ENCODE measurements at regions not wholly inside any gene's neighbourhood (a gene's known extent, or its start where the extent isn't known, plus 50 kb on each side); places are given as distances from the start of the nearest gene placed in this dataset.

- Histone ChIP-seq H2BK120ac (ENCODE audit: low read depth, low read length) (no peak overlapping the region), H3K79me1 (ENCODE audit: low read depth in 1 of 2, low read length in 2 of 2) (no peaks in the 10 kb centered on the region), H2BK5ac (ENCODE audit: low read depth, low read length, poor library complexity, severe bottlenecking) (no peak overlapping the region), H3K9me3 (ENCODE audit: control insufficient read depth, insufficient read depth, low read length) (no peaks in the 10 kb centered on the region), H3K9me1 (ENCODE audit: insufficient read depth, low read length) (peaks cover 4% of the 10 kb centered on the region; the same call in 1 of the 2 replicates), H2AK9ac (replicated peaks; ENCODE audit: low read depth, low read length, poor library complexity) (no peak overlapping the region), H4K91ac (ENCODE audit: insufficient read depth, low read depth, low read length) (no peak overlapping the region), H3K4me1 (ENCODE audit: control insufficient read depth, insufficient read depth, low read length) (no peaks in the 10 kb centered on the region), H3K4ac (ENCODE audit: low read depth, low read length) (no peak overlapping the region), H3K27me3 (ENCODE audit: control insufficient read depth, insufficient read depth, low read length) (no peaks in the 10 kb centered on the region; the same call in 1 of the 2 replicates), H3K23ac (ENCODE audit: low read depth, low read length) (no peak overlapping the region), H3K18ac (ENCODE audit: low read depth, low read length) (no peak overlapping the region), H3K27ac (ENCODE audit: insufficient read depth, low read length) (no peak overlapping the region), H2BK20ac (ENCODE audit: low read depth, low read length) (no peak overlapping the region), H3K14ac (replicated peaks; ENCODE audit: low read depth, low read length) (no peak overlapping the region), H4K5ac (ENCODE audit: low read depth, low read length) (no peak overlapping the region), H3K36me3 (ENCODE audit: control insufficient read depth, insufficient read depth, low read length) (no peaks in the 10 kb centered on the region), H3K9ac (ENCODE audit: low read depth, low read length) (no peak overlapping the region), H2BK15ac (ENCODE audit: low read depth, low read length) (no peak overlapping the region), H3K56ac (ENCODE audit: extremely low read depth, insufficient read depth, low read length) (no peak overlapping the region), H4K8ac (ENCODE audit: low read depth in 2 of 2, low read length in 2 of 2) (no peak overlapping the region), H4K20me1 (ENCODE audit: insufficient read depth, low read length) (no peaks in the 10 kb centered on the region), H3K4me2 (ENCODE audit: low read depth, low read length) (no peak overlapping the region), H2AFZ (replicated peaks; ENCODE audit: low read length, poor library complexity) (no peak overlapping the region), H2AK5ac (ENCODE audit: low read depth, low read length) (no peak overlapping the region), H3K4me3 (ENCODE audit: insufficient read depth, low read depth, low read length) (no peak overlapping the region)
- BruUV-seq (replicated peaks): no TSS peak
- DNase-seq (no peak), ATAC-seq (ENCODE audit: low read depth) (no peak)
- intact Hi-C loops (cut with micrococcal nuclease): no loop called here
- TF ChIP-seq MAZ (IDR thresholded peaks at IDR 0.05; ENCODE audit: borderline replicate concordance, low read depth, low read length): no peak
- TF ChIP-seq RFX5 (IDR thresholded peaks at IDR 0.05; ENCODE audit: low read depth, low read length): no peak
- no peak for TF ChIP-seq USF2 (IDR thresholded peaks at IDR 0.05; ENCODE audit: low read depth, low read length)
- dilution Hi-C loops (cut with HindIII; ENCODE audit: low sequenced_read_pairs, unreplicated experiment): no loop called here
- 65% methylated on average over 5 of the region's 8 CpGs; no CpG with 5 or more reads in 1 of the 2 experiments for WGBS, 2 experiments (ENCODE audit: extremely low coverage in 2 of 2, insufficient read length in 1 of 2)
- ChIA-PET CTCF (no interaction called here), POLR2A (ENCODE audit: unreplicated experiment) (no interaction called here)
- in situ Hi-C loops (cut with MboI; ENCODE audit: low sequenced_read_pairs): no loop called here
Measured at GRCh38 chr5:173741087-173741486, 124.6 kb upstream of the BOD1 start.
